ENCODE measurements at regions not wholly inside any gene's neighbourhood (a gene's known extent, or its start where the extent isn't known, plus 50 kb on each side); places are given as distances from the start of the nearest gene placed in this dataset.

- ATAC-seq = no peak
- ChIA-PET POLR2A (no interaction called here), CTCF (ENCODE audit: low intra/inter-chr PET ratio, low total read pairs) (no interaction called here)
Measured at GRCh38 chr4:125591290-125591689, 276.5 kb downstream of the FAT4 start.

More at GRCh38 chr4:125591290-125591689, 276.5 kb downstream of the FAT4 start:
- in situ Hi-C loops (cut with HindIII; ENCODE audit: extremely low pct_ligation_motif_present, low pct_unique_long_range_greater_than_20kb) = no loop called here
- Histone ChIP-seq H3K27ac (ENCODE audit: extremely low read length, insufficient read depth, low read length) (no peak overlapping the region), H3K9me3 (ENCODE audit: low read length) (no peaks in the 10 kb centered on the region), H2AFZ (ENCODE audit: low read length) (no peak overlapping the region), H3K4me2 (ENCODE audit: low read depth, low read length) (no peak overlapping the region), H3K79me2 (ENCODE audit: insufficient read depth, low read length) (no peaks in the 10 kb centered on the region), H3K36me3 (replicated peaks in 1 of 2; ENCODE audit: control insufficient read depth in 1 of 2, insufficient read depth in 2 of 2, low read length in 2 of 2) (no peaks in the 10 kb centered on the region), H4K20me1 (ENCODE audit: insufficient read depth, low read length) (no peaks in the 10 kb centered on the region), H3K4me1 (ENCODE audit: insufficient read depth, low read length) (peaks cover 5% of the 10 kb centered on the region; the same call in 1 of the 2 replicates), H3K4me3 (replicated peaks in 1 of 3; ENCODE audit: insufficient read depth in 1 of 3, low read depth in 2 of 3, low read length in 3 of 3) (no peak overlapping the region), H3K9ac (ENCODE audit: insufficient read depth, low read depth, low read length) (no peak overlapping the region), H3K27me3 (ENCODE audit: control insufficient read depth in 1 of 2, insufficient read depth in 2 of 2, low read length in 2 of 2) (no peaks in the 10 kb centered on the region)
- BruUV-seq (replicated peaks) = no TSS peak
- TF ChIP-seq NFATC3 (CRISPR knock-in tag; IDR thresholded peaks at IDR 0.05) = no peak
- no peak for TF ChIP-seq REST (IDR thresholded peaks at IDR 0.05; ENCODE audit: borderline replicate concordance in 1 of 2, low read depth in 1 of 2, low read length in 2 of 2)
- TF ChIP-seq TEF (CRISPR knock-in tag; IDR thresholded peaks at IDR 0.05) = no peak
- no peak for TF ChIP-seq ZSCAN25 (CRISPR knock-in tag; IDR thresholded peaks at IDR 0.05)
- TF ChIP-seq ZNF549 (CRISPR knock-in tag; IDR thresholded peaks at IDR 0.05) = no peak
- TF ChIP-seq ZNF282 (IDR thresholded peaks at IDR 0.05; ENCODE audit: partially characterized antibody) = no peak
- TF ChIP-seq DMAP1 (CRISPR knock-in tag; IDR thresholded peaks at IDR 0.05) = no peak
- no peak for TF ChIP-seq ZNF563 (CRISPR knock-in tag; IDR thresholded peaks at IDR 0.05)
- TF ChIP-seq GLI4 (CRISPR knock-in tag; IDR thresholded peaks at IDR 0.05; ENCODE audit: borderline replicate concordance) = no peak
- no peak for TF ChIP-seq DMTF1 (CRISPR knock-in tag; IDR thresholded peaks at IDR 0.05)
- TF ChIP-seq NCOR1 (IDR thresholded peaks at IDR 0.05; ENCODE audit: borderline replicate concordance, low read length) = no peak
- no peak for TF ChIP-seq CENPX (CRISPR knock-in tag; IDR thresholded peaks at IDR 0.05)
- TF ChIP-seq ZNF558 (CRISPR knock-in tag; IDR thresholded peaks at IDR 0.05; ENCODE audit: borderline replicate concordance) = no peak
- intact Hi-C loops (cut with micrococcal nuclease; ENCODE audit: unreplicated experiment) = loop anchor here (10.0 kb wide), 1 partner anchor 276 kb away; the partner anchor contains the start of gene FAT4
- FAIRE-seq (no peak), DNase-seq (ENCODE audit: low spot score) (no peak)
- 71% methylated on average over 8 of the region's 8 CpGs for WGBS (ENCODE audit: low lambda C conversion rate)
